ENCODE measurements at regions not wholly inside any gene's neighbourhood (a gene's known extent, or its start where the extent isn't known, plus 50 kb on each side); places are given as distances from the start of the nearest gene placed in this dataset.

GRCh38 chr21:15172963-15173362 lies 108.2 kb upstream of the NRIP1 start:
- no peak overlapping the region for H3K9ac ChIP-seq (ENCODE audit: insufficient read depth, low read depth, low read length)
- no peaks in the 10 kb centered on the region for H3K9me3 ChIP-seq (ENCODE audit: low read length)
- no peak overlapping the region for H2AFZ ChIP-seq (ENCODE audit: low read length)
- H3K27ac ChIP-seq (ENCODE audit: extremely low read length, insufficient read depth, low read length), result no peak overlapping the region
- 6% methylated on average over 3 of the region's 3 CpGs for WGBS (ENCODE audit: low lambda C conversion rate)
- H3K4me2 ChIP-seq (ENCODE audit: low read depth, low read length), result peak overlapping the region; percentile 30; the same call in 1 of the 2 replicates
- ChIA-PET CTCF (ENCODE audit: low intra/inter-chr PET ratio, low total read pairs) (no interaction called here), POLR2A (no interaction called here)
- FAIRE-seq, result no peak
- in situ Hi-C loops (cut with HindIII; ENCODE audit: extremely low pct_ligation_motif_present, low pct_unique_long_range_greater_than_20kb), result no loop called here
- ATAC-seq, result peak; percentile 66
- no peaks in the 10 kb centered on the region for H3K36me3 ChIP-seq (replicated peaks in 1 of 2; ENCODE audit: control insufficient read depth in 1 of 2, insufficient read depth in 2 of 2, low read length in 2 of 2)
- no TSS peak for BruUV-seq (replicated peaks)
- no peaks in the 10 kb centered on the region for H3K27me3 ChIP-seq (ENCODE audit: control insufficient read depth in 1 of 2, insufficient read depth in 2 of 2, low read length in 2 of 2)
- H3K4me3 ChIP-seq (replicated peaks in 1 of 3; ENCODE audit: insufficient read depth in 1 of 3, low read depth in 2 of 3, low read length in 3 of 3), result no peak overlapping the region
- H3K4me1 ChIP-seq (ENCODE audit: insufficient read depth, low read length), result peaks cover 28% of the 10 kb centered on the region
- DNase-seq (ENCODE audit: low spot score), result peak; percentile 31
- intact Hi-C loops (cut with micrococcal nuclease; ENCODE audit: unreplicated experiment), result no loop called here
- no peaks in the 10 kb centered on the region for H3K79me2 ChIP-seq (ENCODE audit: insufficient read depth, low read length)
- no peaks in the 10 kb centered on the region for H4K20me1 ChIP-seq (ENCODE audit: insufficient read depth, low read length)
- TF ChIP-seq NR2F6 (IDR thresholded peaks at IDR 0.05) (peak; percentile 56; the same call in 1 of the 2 replicates), NR2F6 (CRISPR knock-in tag; IDR thresholded peaks at IDR 0.05) (no peak), FOXP4 (CRISPR knock-in tag; IDR thresholded peaks at IDR 0.05) (0 out of 2 replicates have a peak, but pooled peaks have one; percentile 32), MZF1 (CRISPR knock-in tag; IDR thresholded peaks at IDR 0.05; ENCODE audit: borderline replicate concordance) (no peak), ZNF816 (CRISPR knock-in tag; IDR thresholded peaks at IDR 0.05; ENCODE audit: borderline replicate concordance) (no peak), SOX13 (IDR thresholded peaks at IDR 0.05) (no peak), SOX13 (CRISPR knock-in tag; conservative IDR thresholded peaks at IDR 0.05 in 1 of 2, IDR thresholded peaks at IDR 0.05 in 1 of 2) (peak in 1 of 2 experiments; percentile 54; a peak in 1 of 4 replicates), ISX (CRISPR knock-in tag; conservative IDR thresholded peaks at IDR 0.05) (no peak), ZNF761 (CRISPR knock-in tag; conservative IDR thresholded peaks at IDR 0.05) (no peak), CSRNP1 (CRISPR knock-in tag; IDR thresholded peaks at IDR 0.05) (no peak), ATF6 (CRISPR knock-in tag; conservative IDR thresholded peaks at IDR 0.05) (no peak), MNT (IDR thresholded peaks at IDR 0.05) (no peak), NFIB (CRISPR knock-in tag; IDR thresholded peaks at IDR 0.05; ENCODE audit: borderline replicate concordance) (no peak), NAIF1 (CRISPR knock-in tag; IDR thresholded peaks at IDR 0.05; ENCODE audit: borderline replicate concordance) (no peak), PAWR (CRISPR knock-in tag; IDR thresholded peaks at IDR 0.05; ENCODE audit: borderline replicate concordance) (no peak), ONECUT2 (CRISPR knock-in tag; IDR thresholded peaks at IDR 0.05) (no peak), ZNF17 (CRISPR knock-in tag; IDR thresholded peaks at IDR 0.05) (no peak), RAD21 (CRISPR knock-in tag; IDR thresholded peaks at IDR 0.05) (no peak), KDM5A (IDR thresholded peaks at IDR 0.05; ENCODE audit: borderline replicate concordance, low read length) (no peak), MXD4 (CRISPR knock-in tag; IDR thresholded peaks at IDR 0.05) (no peak)
